PFSK-1 (cell line): ENCODE measurements at regions not wholly inside any gene's neighbourhood (a gene's known extent, or its start where the extent isn't known, plus 50 kb on each side); places are given as distances from the start of the nearest gene placed in this dataset.

Source experiments
- FOXP2 ChIP-seq: optimal IDR thresholded peaks from 2 replicates; pipeline ENCODE3; 2011; ENCODE audit warnings: borderline replicate concordance, control low read depth, inconsistent platforms; ENCODE audit not compliant: insufficient read depth; ENCODE audit errors: extremely low read length, extremely low read depth
- POLR2AphosphoS5 ChIP-seq: IDR thresholded peaks from 2 replicates; pipeline ENCODE4 v1.6.1; 2012; ENCODE audit warnings: low read depth, mild to moderate bottlenecking, control low read depth, low read length, moderate library complexity
- REST ChIP-seq, 2 experiments: IDR thresholded peaks; 2 replicates each; pipeline versions ENCODE4 v1.6.1 to v1.8.0; 2011 to 2012; ENCODE audit warnings: low read depth in 2 of 2, low read length in 2 of 2, control low read depth in 1 of 2, inconsistent platforms in 1 of 2, mild to moderate bottlenecking in 1 of 2, moderate library complexity in 1 of 2; ENCODE audit not compliant: insufficient read depth in 1 of 2
- SIN3A ChIP-seq: IDR thresholded peaks from 2 replicates; pipeline ENCODE4 v1.6.1; 2012; ENCODE audit warnings: mild to moderate bottlenecking, low read length, moderate library complexity, borderline replicate concordance; ENCODE audit not compliant: insufficient read depth
- TAF1 ChIP-seq: IDR thresholded peaks from 2 replicates; pipeline ENCODE4 v1.6.1; 2012; ENCODE audit warnings: low read length, control low read depth, borderline replicate concordance; ENCODE audit not compliant: insufficient read depth

DNA sequence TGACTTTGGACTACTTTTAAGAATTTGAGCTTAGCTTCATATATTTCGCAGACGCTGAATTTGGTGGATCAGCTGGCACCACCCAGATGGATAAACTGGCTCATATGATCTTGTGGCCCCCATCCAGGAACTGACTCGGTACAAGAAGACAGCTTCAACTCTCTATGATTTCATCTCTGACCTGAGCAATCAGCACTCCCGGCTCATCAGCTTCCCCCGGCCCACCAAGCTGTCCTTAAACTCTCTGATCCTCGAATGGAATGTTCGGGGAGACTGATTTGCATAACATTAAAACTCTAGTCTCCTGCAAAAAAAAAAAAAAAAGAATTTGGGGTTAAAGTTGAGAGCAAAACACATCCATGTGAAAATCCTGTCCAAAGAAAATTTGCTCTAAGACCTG is 71.4 kb upstream of the IRS2 start:
- TF ChIP-seq TAF1, result no peak
- no peak for TF ChIP-seq FOXP2
- no peak for TF ChIP-seq REST (IDR thresholded peaks at IDR 0.05; ENCODE audit: insufficient read depth in 1 of 2, low read depth in 2 of 2, low read length in 2 of 2)
- no peak for TF ChIP-seq POLR2AphosphoS5
- TF ChIP-seq SIN3A, result no peak

DNA sequence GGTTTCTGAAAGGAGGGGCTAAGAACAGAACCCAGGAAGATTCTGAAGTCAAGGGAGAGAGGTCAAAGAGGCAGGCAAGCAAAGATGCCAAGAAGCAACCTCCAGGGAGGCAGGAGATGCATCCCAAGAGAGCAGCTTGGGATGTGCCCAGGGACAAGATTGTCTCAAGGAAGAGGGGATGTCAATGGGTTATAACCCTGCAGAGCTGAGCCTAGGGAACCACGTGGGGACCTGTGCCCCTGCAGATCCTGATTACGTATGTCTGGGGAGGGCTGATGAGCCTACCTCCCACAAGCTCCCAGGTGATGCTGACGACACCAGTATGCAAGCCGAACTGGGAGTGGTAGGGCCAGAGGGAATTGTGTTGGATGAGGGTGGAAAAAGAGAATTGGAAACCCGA is 70.9 kb upstream of the IRS2 start:
- no peak for TF ChIP-seq FOXP2
- no peak for TF ChIP-seq SIN3A
- no peak for TF ChIP-seq REST (IDR thresholded peaks at IDR 0.05; ENCODE audit: insufficient read depth in 1 of 2, low read depth in 2 of 2, low read length in 2 of 2)
- TF ChIP-seq POLR2AphosphoS5, result no peak
- no peak for TF ChIP-seq TAF1

- TF ChIP-seq REST (IDR thresholded peaks at IDR 0.05; ENCODE audit: insufficient read depth in 1 of 2, low read depth in 2 of 2, low read length in 2 of 2), result no peak
- TF ChIP-seq SIN3A, result no peak
- no peak for TF ChIP-seq POLR2AphosphoS5
- no peak for TF ChIP-seq TAF1
- no peak for TF ChIP-seq FOXP2
Observed at GRCh38 chr13:109856350-109856749, 70.0 kb upstream of the IRS2 start.

GRCh38 chr13:109853153-109853552 is 66.8 kb upstream of the IRS2 start:
- TF ChIP-seq TAF1, result no peak
- TF ChIP-seq FOXP2, result no peak
- TF ChIP-seq POLR2AphosphoS5, result no peak
- TF ChIP-seq REST (IDR thresholded peaks at IDR 0.05; ENCODE audit: insufficient read depth in 1 of 2, low read depth in 2 of 2, low read length in 2 of 2), result no peak
- TF ChIP-seq SIN3A, result no peak

GRCh38 chr13:109846185-109846584 is 59.8 kb upstream of the IRS2 start:
- no peak for TF ChIP-seq REST (IDR thresholded peaks at IDR 0.05; ENCODE audit: insufficient read depth in 1 of 2, low read depth in 2 of 2, low read length in 2 of 2)
- TF ChIP-seq POLR2AphosphoS5, result no peak
- no peak for TF ChIP-seq FOXP2
- no peak for TF ChIP-seq SIN3A
- no peak for TF ChIP-seq TAF1
